ENCODE measurements at regions not wholly inside any gene's neighbourhood (a gene's known extent, or its start where the extent isn't known, plus 50 kb on each side); places are given as distances from the start of the nearest gene placed in this dataset.

DNA sequence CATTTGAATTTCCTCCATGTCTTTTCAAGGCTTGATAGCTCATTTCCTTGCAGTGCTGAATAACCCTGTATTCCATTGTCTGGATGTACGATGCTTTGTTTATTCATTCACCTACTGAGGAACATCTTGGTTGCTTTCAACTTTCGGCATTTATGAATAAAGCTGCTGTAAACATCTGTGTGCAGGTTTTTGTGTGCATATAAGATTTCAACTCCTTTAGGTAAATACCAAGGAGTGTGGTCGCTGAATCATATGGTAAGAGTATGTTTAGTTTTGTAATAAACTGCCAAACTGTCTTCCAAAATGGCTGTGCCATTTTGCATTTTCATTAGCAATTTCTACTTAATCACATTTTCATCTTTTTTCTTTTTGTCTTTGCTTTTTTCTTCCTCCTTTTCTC lies 327.7 kb upstream of the TBX3 start:
- TF ChIP-seq CTCF (IDR thresholded peaks at IDR 0.05 in 2 of 3, conservative IDR thresholded peaks at IDR 0.05 in 1 of 3; ENCODE audit: insufficient read depth in 2 of 3, low read depth in 1 of 3, low read length in 3 of 3), result no peak
- no peak for TF ChIP-seq MTA3 (IDR thresholded peaks at IDR 0.05; ENCODE audit: borderline replicate concordance)

Data from K562 (cell line).